KBM-7 (cell line): ENCODE measurements at regions not wholly inside any gene's neighbourhood (a gene's known extent, or its start where the extent isn't known, plus 50 kb on each side); places are given as distances from the start of the nearest gene placed in this dataset.
"Not testable (repeated sequence)": the region's sequence is repeated elsewhere in the genome, so short reads cannot be mapped to it uniquely, and the experiment has no call there.

Experiments
- DNase-seq: peaks from one replicate; pipeline ENCODE4 v3.0.0-alpha.2; 2015
- in situ Hi-C: fragments of 300-500 bp; cut with MboI; formaldehyde crosslinking; loops from 2 replicates; pipeline ENCODE4 v1.14.3; 2020; ENCODE audit warnings: low sequenced_read_pairs, low pct_unique_long_range_greater_than_20kb, mixed read lengths

DNA sequence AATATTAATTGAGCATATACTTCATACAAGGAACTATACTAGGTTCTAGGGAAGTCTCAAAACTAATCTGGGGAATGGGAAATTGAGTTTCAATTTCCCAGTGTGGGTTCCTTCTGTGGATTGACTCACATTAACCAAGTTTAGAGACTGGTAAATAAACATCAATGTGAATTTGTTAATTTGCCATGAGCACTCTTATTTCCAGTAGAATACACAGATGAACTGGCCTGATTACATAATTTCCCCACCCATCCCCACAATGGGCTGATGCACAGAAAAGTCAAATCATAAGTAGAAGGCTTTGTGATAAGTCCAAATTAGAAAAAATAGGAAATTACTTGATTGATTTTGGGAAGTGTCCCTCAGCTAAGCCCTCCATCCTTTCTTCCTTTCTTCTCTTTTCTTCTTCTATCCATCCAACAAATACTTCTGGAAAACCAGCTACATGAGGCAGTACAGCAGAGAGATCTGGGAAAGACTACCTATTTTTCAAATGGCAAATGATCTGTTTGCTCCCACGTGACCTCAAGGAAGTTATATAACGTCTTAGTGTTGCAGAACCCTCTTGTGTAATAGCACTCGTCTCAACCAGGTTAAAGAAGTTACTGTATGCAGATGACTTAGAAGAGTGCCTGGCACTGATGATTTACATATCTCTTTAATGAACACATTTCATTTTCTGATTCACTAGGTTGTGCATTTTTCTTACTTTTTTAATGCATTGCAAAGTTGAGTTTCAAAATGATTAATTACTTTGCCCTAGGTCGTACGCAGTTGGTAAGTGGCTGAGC is 312.3 kb downstream of the SV2B start:
- in situ Hi-C loops: no loop called here
- DNase-seq: no peak

DNA sequence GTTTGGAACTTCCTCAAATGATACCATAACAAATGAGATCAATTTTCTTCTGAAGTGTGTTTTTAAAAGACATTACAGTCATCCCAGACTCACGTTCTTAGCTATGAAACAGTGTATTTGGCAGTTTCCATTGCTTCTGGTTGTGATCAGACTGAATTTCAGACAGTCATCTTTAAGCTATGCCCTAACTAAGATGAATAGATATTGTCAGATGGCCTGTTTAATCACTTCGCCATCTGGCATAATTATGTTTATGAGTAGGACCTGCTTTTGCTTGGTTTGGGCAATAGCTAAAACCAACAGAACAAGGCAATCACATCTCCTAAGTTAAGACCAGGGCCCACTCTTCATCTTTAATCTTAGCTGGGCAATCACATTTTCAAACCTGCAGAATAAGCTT is 313.1 kb downstream of the SV2B start:
- in situ Hi-C loops: no loop called here
- DNase-seq: no peak

DNA sequence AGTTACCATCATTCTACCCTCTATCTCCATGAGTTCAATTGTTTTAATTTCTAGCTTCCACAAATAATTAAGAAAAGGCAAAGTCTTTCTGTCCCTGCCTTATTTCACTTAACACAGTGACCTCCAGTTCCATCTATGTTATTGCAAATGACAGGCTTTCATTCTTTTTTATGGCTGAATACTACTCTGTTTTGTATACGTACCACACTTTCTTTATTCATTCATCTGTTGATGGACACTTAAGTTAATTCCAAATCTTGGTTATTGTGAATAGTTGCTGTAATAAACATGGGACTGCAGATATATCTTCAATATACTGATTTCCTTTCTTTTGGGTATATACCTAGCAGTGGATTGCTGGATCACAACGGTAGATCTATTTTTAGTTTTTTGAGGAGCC is 314.1 kb downstream of the SV2B start:
- in situ Hi-C loops: no loop called here
- no peak for DNase-seq

DNA sequence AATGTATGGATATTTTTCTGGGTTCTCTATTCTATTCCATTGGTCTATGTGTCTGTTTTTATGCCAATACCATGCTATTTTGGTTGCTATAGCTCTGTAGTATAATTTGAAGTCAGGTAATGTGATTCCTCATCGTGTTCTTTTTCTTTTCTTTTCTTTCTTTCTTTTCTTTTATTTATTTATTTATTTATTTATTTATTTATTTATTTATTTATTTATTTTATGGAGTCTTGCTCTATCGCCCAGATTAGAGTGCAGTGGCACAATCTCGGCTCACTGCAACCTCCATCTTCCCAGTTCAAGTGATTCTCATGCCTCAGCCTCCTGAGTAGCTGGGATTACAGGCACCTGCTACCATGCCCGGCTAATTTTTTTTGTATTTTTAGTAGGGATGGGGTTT is 315.2 kb downstream of the SV2B start:
- DNase-seq, in situ Hi-C loops: not testable (repeated sequence)

DNA sequence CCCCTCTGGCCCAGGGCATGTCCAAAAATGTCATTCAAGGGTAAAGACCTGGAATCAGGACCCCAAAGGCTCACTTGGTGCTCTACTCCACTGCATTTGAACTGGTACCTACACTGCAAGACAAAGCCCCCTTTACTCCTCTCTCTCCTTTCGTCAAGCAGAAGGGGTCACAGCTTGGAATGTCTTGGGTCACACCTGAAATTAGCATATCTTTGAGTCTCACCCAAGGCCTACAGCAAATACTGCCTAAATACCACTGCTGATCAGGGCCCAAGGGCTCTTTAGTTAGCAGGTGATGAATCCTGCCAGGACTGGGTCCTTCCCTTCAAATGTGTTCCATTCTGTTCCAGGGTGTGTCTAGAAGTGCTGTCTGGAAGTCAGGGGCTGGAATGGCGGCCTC is 320.6 kb downstream of the SV2B start:
- in situ Hi-C loops: no loop called here
- no peak for DNase-seq

DNA sequence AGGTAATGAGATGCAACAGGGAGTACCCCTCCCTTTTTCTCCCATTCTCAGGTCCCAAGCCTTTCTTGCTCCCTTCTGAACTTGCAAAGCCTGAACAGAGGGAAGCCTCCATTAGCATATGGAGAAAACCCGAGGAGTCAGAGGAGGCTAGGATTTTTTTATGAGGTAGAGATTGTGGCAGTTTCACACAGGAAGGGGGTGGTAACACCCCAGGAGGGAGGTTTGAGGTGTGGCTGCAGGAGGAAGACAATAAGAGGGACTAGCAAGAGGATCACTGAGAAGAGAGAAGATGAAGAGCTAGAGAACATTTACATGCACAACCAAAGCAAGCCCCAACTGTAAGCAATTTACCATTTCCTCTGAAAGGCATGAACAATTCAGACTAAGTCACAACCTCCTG is 322.7 kb downstream of the SV2B start:
- in situ Hi-C loops: no loop called here
- DNase-seq: no peak

DNA sequence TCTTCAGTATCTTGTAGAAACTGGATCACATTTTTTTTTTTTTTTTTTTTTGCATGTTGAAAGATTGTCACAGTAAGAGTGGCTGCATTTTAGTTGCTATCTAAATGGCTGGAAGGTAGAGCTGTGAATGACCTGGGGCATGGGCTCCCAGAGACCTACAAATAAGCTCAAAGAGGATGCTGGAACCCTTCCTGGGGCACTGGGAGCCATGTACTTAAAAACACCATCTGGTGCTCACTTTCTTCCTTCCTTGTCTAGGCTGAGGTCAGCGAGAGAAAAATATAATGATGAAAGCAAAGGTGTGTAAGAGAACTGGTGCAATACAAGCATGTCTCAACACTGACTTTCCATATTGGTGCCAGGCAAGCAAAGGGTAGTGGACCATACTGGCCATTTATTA is 323.9 kb downstream of the SV2B start:
- no peak for DNase-seq
- in situ Hi-C loops: no loop called here

DNA sequence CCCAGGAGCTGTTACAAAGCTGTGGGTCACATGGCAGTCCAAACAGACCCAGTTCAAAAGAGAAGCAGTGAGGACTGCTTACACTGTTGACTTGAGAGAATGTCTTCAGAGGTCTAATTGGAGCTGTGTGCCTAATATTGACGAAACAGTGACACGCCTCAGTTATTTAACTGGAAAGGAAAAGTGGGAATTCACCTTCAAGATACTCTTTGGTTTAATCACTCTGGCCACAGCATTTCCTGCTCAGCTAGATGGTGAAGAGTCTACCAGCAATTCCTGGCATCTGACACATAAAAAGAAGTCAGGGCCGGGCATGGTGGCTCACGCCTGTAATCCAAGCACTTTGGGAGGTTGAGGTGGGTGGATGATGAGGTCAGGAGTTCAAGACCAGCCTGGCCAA is 326.4 kb downstream of the SV2B start:
- no peak for DNase-seq
- in situ Hi-C loops: no loop called here

DNA sequence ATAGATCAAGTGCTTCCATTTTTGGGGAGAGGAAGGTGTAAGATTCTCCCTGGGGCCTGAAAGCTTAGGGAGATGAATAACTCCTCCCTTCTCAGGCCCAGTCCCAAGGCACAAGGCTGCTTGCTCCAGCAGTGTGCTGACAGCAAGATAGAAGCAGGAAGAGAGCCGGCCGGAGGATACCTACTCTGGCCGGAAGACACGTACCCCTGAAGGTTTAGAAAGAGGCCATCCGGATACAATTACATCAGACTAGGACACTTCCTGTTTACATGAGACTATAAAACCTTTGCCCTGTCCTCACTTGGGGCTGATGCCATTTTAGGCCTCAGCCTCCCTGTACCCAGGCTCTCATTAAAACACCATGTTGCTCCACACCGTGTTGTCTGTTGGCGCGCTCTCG is 329.9 kb downstream of the SV2B start:
- DNase-seq: no peak
- in situ Hi-C loops: no loop called here

DNA sequence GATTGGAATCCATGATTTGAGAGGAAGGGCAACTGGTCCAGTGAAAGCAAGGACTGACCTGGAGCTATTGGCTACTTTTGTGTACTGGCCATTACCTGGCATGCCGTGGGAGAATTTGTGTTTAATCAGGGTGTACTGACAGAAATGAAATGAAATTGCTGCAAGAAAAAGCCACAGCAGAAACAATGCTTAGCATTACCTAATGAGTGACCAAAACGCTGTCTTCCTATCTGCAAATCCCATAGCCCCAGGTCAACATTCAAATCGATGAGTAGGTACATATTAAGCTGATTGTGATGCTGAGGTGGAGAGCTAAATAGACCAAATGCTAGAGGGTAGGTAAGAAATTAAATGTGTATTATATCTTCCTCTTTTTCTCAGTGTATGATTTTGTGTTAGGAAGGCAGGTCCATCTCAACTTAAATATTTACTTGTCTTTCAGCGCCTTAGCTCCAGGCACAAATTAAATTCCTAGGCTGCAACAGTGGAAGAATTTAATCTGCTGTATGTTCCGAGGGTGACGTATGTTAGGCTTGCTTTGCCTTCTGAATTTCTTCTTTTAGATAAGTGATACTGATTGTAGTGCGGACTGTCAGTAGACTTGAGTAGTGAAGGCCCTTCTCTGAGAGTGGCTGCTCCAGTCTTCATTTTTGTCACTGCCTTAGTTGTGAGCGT is 331.1 kb downstream of the SV2B start:
- DNase-seq: no peak
- in situ Hi-C loops: no loop called here

DNA sequence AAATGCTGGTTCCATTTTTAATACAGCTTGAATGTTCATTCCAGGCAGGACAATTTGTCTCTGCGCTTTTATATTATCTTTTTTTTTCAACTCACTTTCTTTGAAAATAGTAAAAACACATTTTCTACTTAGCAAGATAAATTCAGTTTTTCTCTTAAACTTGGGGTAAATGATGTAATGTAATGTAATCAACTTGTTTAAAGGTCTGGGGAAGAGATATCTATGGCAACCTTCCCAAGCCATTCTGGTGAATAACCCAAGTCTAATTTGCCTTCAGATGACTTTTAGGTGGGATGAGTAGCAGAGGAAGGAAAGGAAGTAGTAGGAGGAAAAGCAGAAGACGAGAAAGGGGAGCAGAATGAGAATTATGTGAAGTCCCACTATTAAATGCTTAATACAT is 335.1 kb downstream of the SV2B start:
- in situ Hi-C loops: no loop called here
- DNase-seq: no peak

DNA sequence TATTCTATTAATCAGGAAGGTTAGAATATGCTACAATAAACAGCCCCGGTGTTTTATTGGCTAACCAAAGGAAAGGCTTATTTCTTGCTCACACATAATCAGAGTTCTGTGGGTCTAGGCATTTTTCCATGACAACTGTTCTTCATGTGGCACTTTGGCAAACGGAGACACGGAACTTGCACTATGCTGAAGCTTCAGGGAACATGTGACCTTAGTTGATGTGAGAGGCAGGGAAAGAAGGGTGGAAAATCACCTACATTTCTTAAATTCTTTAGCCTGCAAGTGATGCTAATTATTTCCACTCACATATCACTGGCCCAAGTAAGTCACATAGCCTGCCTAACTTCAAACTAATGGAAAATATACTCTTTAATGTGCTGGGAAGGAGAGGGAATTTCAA is 344.6 kb downstream of the SV2B start:
- no peak for DNase-seq
- in situ Hi-C loops: no loop called here

DNA sequence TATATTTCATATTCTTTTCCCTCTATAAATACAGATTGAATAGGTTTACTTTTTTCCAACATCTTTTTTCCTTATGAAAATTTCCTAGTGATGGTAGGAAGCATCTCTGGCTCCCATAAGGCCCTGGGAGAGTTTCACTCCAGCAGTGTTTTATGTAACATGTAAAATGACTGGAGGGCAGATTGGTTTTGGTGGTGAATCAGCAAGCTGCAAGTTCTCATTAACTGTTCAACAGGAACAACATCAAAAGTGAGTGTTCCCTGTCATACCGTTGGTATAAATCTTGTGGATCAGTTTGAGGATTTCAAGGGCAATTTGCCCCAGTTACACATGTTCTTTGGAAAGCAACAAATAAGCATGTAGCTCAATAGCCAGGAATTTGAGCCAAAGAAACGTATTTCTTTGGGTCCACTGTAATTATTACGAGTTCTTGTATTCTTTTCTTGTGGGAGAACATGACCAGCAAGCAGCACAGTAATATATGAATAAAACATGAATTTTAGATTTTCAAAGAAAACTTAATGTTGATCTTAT is 345.7 kb downstream of the SV2B start:
- in situ Hi-C loops: no loop called here

DNA sequence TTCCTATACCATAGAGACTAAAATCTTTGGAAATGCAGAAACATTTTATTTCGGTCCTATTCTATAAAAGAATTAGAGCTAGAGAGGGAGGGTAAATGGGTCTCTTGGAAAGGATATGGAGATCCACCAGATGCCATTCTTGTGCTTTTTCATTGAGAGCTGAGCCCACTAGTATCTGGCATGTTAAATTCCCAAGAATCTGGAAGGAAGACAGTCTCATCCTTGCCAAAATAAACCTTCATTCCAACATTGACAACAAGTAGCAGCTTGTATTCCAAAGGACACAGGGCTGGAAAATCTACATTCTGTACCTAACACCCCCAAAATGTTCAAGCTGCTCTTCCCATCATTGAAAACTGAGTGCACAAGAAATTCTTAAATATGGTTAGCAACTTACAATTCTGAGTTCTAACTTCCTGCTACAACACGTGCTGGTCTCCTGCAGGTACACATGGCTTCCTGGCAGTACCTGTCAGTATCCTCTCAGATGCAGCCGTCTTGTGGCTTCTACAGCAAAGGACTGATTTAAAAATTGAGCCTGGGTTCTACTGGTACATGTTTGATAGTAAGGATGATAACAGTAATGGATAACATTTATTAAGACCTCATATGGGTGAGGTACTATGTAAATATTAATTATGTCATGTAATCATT is 348.1 kb downstream of the SV2B start:
- in situ Hi-C loops: no loop called here
- no peak for DNase-seq

More for the DNA sequence above, 345.7 kb downstream of the SV2B start:
- no peak for DNase-seq

DNA sequence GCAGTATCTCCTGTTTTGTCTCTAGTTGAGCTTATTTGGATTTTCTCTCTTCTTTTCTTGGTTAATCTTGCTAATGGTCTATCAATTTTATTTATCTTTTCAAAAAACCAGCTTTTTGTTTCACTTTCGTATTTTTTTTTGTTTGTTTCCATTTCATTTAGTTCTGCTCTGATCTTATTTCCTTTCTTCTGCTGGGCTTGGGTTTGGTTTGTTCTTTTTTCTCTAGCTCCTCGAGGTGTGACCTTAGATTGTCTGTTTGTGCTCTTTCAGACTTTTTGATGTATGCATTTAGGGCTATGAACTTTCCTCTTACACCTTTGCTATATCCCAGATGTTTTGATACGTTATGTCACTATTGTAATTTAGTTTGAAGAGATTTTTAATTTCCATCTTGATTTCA is 353.3 kb downstream of the SV2B start:
- DNase-seq, in situ Hi-C loops: not testable (repeated sequence)

DNA sequence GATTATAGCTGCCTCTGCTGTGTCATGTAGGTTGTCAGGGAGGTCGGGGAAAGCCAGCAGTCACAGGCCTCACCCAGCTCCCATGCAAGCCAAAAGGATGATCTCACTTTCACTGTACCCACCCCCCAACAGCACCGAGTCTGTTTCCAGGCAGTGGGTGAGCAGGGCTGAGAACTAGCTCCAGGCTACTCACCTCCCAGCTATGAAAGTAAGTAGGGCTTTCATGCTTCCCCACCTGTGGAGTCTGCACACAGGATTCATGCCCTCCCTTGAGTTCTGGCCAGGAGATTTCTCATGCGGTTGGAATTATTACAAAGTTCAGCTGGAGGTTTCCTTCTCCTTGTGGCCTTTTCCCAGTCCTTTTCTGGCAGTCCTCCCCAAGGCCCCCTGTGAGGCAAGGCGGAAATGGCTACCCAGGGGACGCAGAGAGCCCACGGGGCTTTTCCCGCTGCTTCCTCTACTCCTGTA is 356.2 kb downstream of the SV2B start:
- in situ Hi-C loops: no loop called here
- no peak for DNase-seq

DNA sequence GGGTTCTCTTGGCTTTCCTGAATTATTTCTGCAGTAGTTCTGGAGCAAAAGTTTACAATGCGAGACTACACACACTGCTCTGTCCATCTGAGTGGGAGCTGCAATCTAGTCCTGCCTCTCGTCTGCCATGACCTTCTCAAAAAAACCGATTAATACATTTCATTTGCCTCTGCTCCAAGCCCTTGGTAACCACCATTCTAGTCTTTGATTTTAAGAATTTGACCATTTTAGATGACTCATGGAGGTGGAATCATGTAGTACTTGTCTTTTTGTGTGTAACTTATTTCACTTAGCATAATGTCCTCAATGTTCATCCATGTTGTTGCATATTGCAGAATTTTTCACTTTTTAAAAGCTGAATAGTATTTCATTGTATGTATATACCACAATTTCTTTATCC is 356.9 kb downstream of the SV2B start:
- in situ Hi-C loops: no loop called here
- DNase-seq: no peak

DNA sequence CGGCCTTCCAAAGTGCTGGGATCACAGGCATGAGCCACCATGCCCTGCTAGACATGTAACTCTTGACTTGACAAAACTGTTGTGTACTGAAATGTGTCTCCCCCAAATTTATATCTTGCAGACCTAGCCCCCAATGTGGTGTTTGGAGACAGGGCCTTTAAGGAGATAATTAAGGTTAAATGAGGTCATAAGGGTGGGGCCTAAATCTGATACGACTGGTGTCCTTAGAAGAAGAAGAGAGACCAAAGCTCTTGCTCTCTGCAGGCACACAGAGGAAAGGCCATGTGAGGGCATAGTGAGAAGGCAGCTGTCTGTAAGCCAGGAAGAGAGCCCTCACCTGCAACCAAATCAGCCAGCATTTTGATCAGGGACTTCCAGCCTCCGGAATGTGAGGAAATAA is 361.3 kb downstream of the SV2B start:
- in situ Hi-C loops: no loop called here
- DNase-seq: no peak

DNA sequence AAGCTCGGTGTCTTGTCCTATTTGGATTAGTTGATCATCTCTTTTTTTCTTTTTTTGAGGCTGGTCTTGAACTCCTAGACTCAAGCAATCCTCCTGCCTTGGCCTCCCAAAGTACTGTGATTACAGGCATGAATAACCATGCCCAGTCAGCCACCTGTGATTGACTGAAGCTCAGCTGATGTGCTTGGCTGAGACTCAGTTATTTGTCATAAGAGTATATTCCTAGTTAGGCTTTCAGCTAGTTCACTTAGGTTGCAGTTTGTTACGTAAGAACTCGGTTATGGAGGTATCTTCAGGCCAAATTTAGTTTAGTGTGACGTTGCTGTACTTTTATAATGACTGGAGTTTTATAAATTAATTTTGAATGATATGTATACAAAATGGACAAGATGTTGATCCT is 365.0 kb downstream of the SV2B start:
- in situ Hi-C loops: no loop called here
- DNase-seq: no peak

DNA sequence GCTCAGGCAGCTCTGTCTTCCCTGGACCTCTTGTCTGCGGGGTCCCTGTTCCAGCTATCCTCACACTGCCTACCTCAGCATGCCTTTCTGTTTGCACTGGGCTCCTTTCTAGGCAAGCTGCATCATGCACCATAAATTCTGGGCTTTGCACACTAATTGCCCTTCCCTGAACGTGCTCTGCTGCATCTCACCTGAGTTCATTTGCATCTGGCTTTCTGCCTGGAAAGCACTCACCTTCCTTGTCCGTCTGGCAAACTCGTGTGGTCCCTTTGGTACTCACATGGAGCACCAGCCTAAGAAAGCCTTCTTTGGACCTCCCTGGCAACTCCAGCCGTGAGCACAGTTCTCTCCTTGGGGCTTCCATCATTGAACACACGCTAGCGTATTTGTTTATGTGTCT is 365.6 kb downstream of the SV2B start:
- no peak for DNase-seq

More for the DNA sequence above, 365.6 kb downstream of the SV2B start:
- in situ Hi-C loops: no loop called here
